Endothelial cell of umbilical vein (primary cell): ENCODE measurements at regions not wholly inside any gene's neighbourhood (a gene's known extent, or its start where the extent isn't known, plus 50 kb on each side); places are given as distances from the start of the nearest gene placed in this dataset.
A peak's percentile ranks its signal among the peaks of the same experiment; 100 is the strongest.

Experiments
- CTCF ChIP-seq, 2 donors: IDR thresholded peaks; 1 replicate in 1 of 2; 2 replicates in 1 of 2; pipeline ENCODE4 v1.5.1; 2011; ENCODE audit warnings: low read length in 2 of 2, mild to moderate bottlenecking in 2 of 2, moderate library complexity in 2 of 2, control low read depth in 1 of 2, inconsistent platforms in 1 of 2, low read depth in 1 of 2; ENCODE audit not compliant: insufficient read depth in 1 of 2; ENCODE audit errors: extremely low read depth in 1 of 2
- FOS ChIP-seq: IDR thresholded peaks from 2 replicates; pipeline ENCODE4 v1.6.1; 2011; ENCODE audit warnings: mild to moderate bottlenecking, low read length, moderate library complexity, borderline replicate concordance; ENCODE audit not compliant: insufficient read depth
- POLR2A ChIP-seq: IDR thresholded peaks from 2 replicates; pipeline ENCODE4 v1.6.1; 2012; ENCODE audit warnings: low read depth, mild to moderate bottlenecking, control low read depth, low read length

DNA sequence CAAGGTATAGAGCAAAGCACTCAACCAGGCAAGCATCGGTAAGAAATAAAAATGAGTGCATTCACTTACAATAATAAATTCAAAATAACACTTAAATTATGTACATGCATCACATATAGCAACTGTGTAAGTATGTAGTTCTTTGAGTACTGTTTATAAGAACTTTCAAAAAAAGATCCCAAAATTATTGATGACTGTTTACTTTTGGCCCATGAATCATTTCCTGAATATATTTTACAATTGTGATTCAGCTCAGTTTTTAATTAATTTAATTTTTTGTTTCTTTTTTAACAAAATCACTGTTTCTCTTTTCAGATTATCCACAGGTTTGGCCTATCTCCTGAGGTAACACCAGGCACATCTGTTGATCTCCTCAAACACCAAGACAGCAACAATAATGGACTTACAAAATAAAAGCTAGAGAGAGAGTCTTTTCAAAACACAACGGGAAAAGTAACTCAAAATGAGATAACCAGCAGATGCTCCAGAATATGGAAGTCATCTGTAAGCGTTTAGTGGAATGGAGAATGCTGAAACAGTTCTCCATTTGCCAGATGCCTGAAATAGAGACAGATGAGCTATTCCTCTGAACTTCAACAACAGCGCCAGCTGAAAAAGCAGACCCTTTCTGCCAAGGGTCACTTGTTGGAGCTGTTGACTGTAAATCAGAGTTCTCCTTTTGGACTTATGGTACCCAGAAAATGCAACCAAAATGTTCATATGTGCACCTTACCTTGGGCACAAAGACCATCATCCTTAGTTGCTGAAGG lies 348.6 kb upstream of the RGMB start:
- TF ChIP-seq POLR2A, result no peak
- TF ChIP-seq CTCF (IDR thresholded peaks at IDR 0.05; ENCODE audit: extremely low read depth in 1 of 2, insufficient read depth in 1 of 2, low read depth in 1 of 2, low read length in 2 of 2), result no peak
- TF ChIP-seq FOS, result peak; percentile 13
